HUES6 (cell line): ENCODE measurements at regions not wholly inside any gene's neighbourhood (a gene's known extent, or its start where the extent isn't known, plus 50 kb on each side); places are given as distances from the start of the nearest gene placed in this dataset.

Experiments used
- H3K27ac ChIP-seq: 2 replicates; pipeline ENCODE4 v1.7.0; 2013; ENCODE audit warnings: low read depth, mild to moderate bottlenecking, low read length, inconsistent platforms
- H3K27me3 ChIP-seq: 2 replicates; pipeline ENCODE4 v1.6.1; 2013; ENCODE audit warnings: low read length; ENCODE audit not compliant: control insufficient read depth, insufficient read depth
- H3K36me3 ChIP-seq: 2 replicates; pipeline ENCODE4 v1.6.1; 2013; ENCODE audit warnings: low read length; ENCODE audit not compliant: control insufficient read depth, insufficient read depth
- H3K4me1 ChIP-seq: 2 replicates; pipeline ENCODE4 v1.6.1; 2013; ENCODE audit warnings: low read length; ENCODE audit not compliant: control insufficient read depth, insufficient read depth
- H3K4me3 ChIP-seq: 2 replicates; pipeline ENCODE4 v1.5.1; 2013; ENCODE audit warnings: low read depth, low read length
- H3K9ac ChIP-seq: one replicate; pipeline ENCODE4 v1.6.1; 2013; ENCODE audit warnings: mild to moderate bottlenecking, low read length
- H3K9me3 ChIP-seq: 2 replicates; pipeline ENCODE4 v1.6.1; 2013; ENCODE audit warnings: low read depth, low read length; ENCODE audit not compliant: control insufficient read depth, insufficient read depth

DNA sequence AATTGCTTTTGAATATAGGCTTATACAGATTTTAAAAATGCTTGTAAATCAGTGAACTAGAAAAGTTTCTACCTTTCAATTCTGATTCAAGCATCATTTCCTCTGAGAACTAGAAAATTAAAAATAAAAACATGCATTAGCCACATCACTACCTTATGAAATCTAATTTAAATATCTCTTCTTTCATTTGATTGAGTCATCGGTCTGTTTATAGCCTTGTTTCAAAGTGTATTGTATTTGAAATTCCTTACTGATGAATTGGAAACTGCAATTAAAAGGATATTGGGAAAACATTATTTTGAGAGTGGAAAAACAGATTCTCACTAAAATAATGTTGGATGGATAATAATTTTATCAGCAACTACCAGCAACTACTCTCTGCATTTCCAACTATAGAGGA, 717.7 kb upstream of the FAM98A start:
- Histone ChIP-seq H3K9me3 (no peaks in the 10 kb centered on the region), H3K36me3 (no peaks in the 10 kb centered on the region), H3K27ac (no peak overlapping the region), H3K27me3 (no peaks in the 10 kb centered on the region), H3K4me3 (no peak overlapping the region), H3K9ac (no peak overlapping the region), H3K4me1 (no peaks in the 10 kb centered on the region)

DNA sequence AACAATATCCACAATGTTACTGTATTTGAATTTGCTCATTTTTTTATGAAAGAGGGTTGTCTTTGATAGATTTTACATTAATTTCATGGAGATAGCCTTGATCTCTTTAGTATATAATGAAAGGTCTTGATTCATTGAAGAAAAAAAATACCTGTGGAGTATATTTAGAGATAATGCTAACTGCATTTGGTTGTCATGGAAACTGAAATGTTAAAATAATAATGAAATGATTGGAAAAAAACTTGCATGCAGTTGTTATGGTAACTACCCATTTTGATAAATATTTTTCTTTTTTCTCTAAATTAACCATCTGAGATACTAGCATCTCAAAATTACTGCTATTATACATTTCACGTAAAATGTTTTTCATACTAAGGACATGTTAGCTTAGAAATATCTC, 712.7 kb upstream of the FAM98A start:
- H3K9me3 ChIP-seq: no peaks in the 10 kb centered on the region
- no peak overlapping the region for H3K4me3 ChIP-seq
- no peak overlapping the region for H3K9ac ChIP-seq
- H3K27me3 ChIP-seq: no peaks in the 10 kb centered on the region
- no peaks in the 10 kb centered on the region for H3K4me1 ChIP-seq
- no peak overlapping the region for H3K27ac ChIP-seq
- no peaks in the 10 kb centered on the region for H3K36me3 ChIP-seq

DNA sequence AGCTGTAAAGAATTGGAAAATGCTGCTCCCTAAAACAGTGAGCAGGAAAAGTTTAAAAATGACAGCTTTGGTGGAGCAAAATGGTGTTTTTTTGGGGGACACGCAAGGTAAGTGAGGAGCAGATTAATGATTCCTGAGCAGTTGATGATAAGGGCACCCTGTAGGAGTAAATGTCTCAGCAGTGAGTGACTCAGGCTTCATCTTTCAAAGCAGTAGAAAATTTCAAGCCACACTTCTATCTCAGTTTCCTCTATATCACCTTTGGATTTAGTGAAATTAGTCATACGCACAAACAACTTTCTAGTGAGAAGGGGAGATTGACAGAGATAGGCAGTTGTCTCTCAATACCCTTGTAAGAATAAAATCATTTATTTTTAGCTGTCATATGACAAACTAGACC, 709.0 kb upstream of the FAM98A start:
- Histone ChIP-seq H3K9ac (no peak overlapping the region), H3K27me3 (no peaks in the 10 kb centered on the region), H3K27ac (no peak overlapping the region), H3K9me3 (no peaks in the 10 kb centered on the region), H3K36me3 (no peaks in the 10 kb centered on the region), H3K4me3 (no peak overlapping the region), H3K4me1 (no peaks in the 10 kb centered on the region)

DNA sequence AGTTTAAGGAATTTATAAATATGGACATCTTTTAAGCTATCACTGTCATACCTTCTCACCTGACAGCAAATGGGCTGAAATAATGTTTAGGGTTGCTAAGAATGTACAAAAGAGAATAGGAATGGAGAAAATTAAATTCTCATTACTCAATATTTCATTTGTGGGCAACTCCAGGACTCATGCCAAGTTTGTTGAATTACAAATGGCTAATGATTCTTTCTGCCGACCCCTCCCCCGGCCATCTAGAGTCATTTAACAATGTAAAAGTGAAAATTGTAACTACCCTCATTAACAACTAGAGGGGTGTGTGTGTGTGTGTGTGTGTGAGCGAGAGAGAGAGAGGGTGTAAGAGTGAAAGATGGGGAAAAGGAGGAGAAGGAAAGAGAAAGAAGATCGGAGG, 708.5 kb upstream of the FAM98A start:
- H3K27ac ChIP-seq: no peak overlapping the region
- H3K4me3 ChIP-seq: no peak overlapping the region
- no peaks in the 10 kb centered on the region for H3K9me3 ChIP-seq
- no peaks in the 10 kb centered on the region for H3K27me3 ChIP-seq
- H3K9ac ChIP-seq: no peak overlapping the region
- no peaks in the 10 kb centered on the region for H3K4me1 ChIP-seq
- H3K36me3 ChIP-seq: no peaks in the 10 kb centered on the region

DNA sequence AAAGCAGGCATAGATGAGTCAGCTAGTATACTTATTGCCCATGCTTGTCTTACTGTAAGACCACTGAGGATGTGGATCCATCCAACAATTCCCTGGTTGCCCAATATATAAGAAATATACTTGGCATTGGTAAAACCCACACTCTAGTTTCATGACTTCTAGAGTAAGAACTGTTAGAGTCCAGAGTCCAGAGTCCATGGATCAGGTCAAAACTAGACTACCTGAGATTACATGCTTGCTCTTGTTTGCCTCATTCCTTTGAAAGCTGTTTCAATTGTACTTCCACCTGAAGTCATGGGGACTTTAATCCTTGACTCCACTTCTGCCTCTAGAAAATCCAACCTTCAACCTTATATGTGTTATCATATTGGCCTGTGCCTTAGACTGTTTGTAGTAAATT, 707.6 kb upstream of the FAM98A start:
- Histone ChIP-seq H3K36me3 (no peaks in the 10 kb centered on the region), H3K4me1 (no peaks in the 10 kb centered on the region), H3K9ac (no peak overlapping the region), H3K27ac (no peak overlapping the region), H3K9me3 (no peaks in the 10 kb centered on the region), H3K27me3 (no peaks in the 10 kb centered on the region), H3K4me3 (no peak overlapping the region)

DNA sequence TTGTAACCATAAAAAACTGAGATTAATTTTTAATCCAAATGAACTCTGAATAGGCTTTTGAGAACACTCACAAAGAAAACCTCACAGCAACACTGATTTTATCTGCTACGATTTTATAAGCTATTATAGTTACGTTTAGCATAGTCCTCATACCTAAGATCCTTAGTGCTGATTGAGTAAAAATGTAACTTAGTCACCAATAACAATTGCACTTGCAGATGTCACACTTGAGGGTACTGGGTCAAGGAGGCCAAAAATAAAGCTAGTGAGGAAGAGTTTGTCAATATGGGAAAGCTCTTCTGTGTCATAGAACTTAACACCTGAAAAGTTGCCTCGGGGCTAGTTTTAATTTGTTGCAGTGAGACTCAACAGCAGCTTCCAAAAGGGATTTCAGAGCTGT, 706.5 kb upstream of the FAM98A start:
- Histone ChIP-seq H3K4me3 (no peak overlapping the region), H3K36me3 (no peaks in the 10 kb centered on the region), H3K27ac (no peak overlapping the region), H3K9me3 (no peaks in the 10 kb centered on the region), H3K9ac (no peak overlapping the region), H3K4me1 (no peaks in the 10 kb centered on the region), H3K27me3 (no peaks in the 10 kb centered on the region)

DNA sequence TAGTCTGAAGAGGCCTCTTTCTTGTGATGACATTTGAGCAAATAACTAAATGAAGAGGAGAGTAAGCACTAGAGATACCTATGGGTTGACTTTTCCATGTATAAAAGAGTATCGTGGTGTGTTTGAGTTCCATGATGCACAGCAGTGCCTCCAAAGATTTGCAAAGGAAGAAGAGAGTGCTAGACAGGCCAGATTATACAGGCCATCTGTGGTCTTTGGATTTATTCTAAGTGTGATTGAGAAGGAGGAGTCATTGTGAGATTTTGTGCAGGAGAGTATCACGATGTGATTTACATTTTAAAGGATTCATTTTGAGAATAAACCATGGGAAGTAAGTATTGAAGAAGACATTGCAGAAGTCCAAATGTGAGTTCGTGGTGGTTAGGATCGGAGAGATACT, 695.9 kb upstream of the FAM98A start:
- H3K4me3 ChIP-seq: no peak overlapping the region
- no peak overlapping the region for H3K27ac ChIP-seq
- no peaks in the 10 kb centered on the region for H3K4me1 ChIP-seq
- H3K9ac ChIP-seq: no peak overlapping the region
- no peaks in the 10 kb centered on the region for H3K27me3 ChIP-seq
- H3K9me3 ChIP-seq: no peaks in the 10 kb centered on the region
- H3K36me3 ChIP-seq: no peaks in the 10 kb centered on the region

DNA sequence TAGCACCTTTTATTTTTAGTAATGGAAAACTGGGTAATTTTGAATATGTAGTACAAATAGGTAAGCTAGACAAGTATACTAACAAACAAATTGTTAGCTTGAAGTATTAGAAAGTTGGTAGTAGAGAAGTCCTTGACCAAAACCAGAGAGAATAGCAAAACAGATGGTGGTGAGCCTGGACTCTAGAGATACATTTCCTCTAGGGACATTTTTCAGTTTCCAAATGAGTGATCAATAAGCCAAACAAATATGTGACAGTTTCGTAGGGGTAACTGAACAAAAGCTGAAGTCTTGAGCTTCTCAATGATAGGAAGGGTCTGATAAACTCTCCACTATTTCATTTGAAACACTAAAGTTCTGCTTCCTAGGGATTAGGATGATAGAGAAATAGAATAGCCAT, 692.0 kb upstream of the FAM98A start:
- Histone ChIP-seq H3K4me1 (no peaks in the 10 kb centered on the region), H3K27ac (no peak overlapping the region), H3K9me3 (no peaks in the 10 kb centered on the region), H3K4me3 (no peak overlapping the region), H3K27me3 (no peaks in the 10 kb centered on the region), H3K36me3 (no peaks in the 10 kb centered on the region), H3K9ac (no peak overlapping the region)

DNA sequence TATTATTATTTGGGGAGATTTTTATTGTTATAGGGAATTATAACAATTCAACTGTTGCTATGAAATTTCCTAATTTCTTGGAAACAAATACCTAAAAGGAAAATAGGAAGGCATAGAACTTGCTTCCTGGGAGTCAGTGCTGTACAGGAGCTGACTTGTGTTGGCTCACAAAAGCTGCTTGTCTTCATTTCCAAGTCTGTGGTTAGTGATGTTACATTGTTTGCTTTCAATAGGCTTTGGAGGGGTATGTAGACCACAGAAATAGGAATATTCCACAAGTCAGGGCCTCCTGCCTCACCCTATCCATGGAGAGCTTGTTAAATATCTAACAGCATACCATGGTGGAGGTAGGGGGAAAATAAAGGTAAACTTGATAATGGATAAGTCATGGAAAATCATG, 688.9 kb upstream of the FAM98A start:
- no peaks in the 10 kb centered on the region for H3K4me1 ChIP-seq
- no peaks in the 10 kb centered on the region for H3K27me3 ChIP-seq
- no peaks in the 10 kb centered on the region for H3K36me3 ChIP-seq
- no peak overlapping the region for H3K4me3 ChIP-seq
- no peaks in the 10 kb centered on the region for H3K9me3 ChIP-seq
- no peak overlapping the region for H3K9ac ChIP-seq
- H3K27ac ChIP-seq: no peak overlapping the region

DNA sequence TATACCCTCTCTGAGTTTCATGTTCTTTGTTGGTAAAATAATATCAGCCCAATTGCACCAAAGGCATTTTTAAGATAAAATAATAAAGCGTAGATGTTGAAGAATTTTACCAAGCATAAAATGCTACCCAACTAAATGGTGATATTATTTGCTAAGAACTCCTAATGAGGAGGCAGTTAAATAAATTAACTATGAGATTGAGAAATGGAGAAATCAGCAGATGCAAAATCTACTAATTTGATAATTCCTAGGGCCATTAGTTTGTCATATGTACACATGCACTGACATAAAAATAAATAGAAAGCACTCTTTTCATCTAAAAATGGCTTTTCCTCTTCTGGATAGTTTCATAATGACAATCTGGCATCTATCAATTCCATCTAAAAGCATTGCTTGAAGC, 681.5 kb upstream of the FAM98A start:
- H3K27me3 ChIP-seq: no peaks in the 10 kb centered on the region
- H3K9me3 ChIP-seq: peaks cover 12% of the 10 kb centered on the region
- no peak overlapping the region for H3K4me3 ChIP-seq
- no peaks in the 10 kb centered on the region for H3K36me3 ChIP-seq
- no peaks in the 10 kb centered on the region for H3K4me1 ChIP-seq
- no peak overlapping the region for H3K9ac ChIP-seq
- H3K27ac ChIP-seq: no peak overlapping the region

DNA sequence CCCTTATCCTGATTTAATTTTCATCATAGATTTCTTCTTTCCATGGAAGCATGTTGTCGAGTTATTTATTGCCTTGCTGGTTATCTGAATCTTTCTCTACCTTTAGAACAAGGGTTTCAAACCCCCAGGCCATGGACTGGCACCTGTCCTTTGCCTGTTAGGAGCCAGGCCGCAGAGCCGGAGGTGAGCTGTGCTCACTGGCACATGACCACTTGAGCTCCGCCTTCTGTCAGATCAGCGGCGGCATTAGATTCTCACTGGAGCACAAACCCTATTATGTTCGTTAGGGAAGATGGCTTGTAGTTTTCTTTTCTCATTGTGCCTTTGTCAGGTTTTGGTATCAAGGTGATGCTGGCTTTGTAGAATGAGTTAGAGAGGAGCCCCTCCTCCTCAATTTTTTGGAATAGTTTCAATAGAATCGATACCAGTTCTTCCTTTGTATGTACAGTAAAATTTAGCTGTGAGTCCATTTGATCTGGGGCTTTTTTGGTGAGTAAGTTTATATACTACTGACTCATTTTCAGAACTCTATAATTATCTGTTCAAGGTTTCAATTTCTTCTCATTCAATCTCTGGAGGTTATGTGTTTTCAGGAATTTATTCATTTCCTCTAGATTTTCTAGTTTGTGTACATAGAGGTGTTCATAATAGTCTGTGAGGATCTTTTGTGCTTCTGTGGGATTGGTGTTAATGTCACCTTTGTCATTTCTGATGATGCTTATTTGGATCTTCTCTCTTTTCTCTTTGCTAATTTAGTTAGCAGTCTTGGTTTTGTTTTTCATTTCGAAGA, 668.0 kb upstream of the FAM98A start:
- H3K27ac ChIP-seq: no peak overlapping the region
- H3K9me3 ChIP-seq: no peaks in the 10 kb centered on the region
- no peaks in the 10 kb centered on the region for H3K27me3 ChIP-seq
- H3K4me3 ChIP-seq: no peak overlapping the region
- H3K36me3 ChIP-seq: no peaks in the 10 kb centered on the region
- H3K4me1 ChIP-seq: no peaks in the 10 kb centered on the region
- H3K9ac ChIP-seq: no peak overlapping the region

DNA sequence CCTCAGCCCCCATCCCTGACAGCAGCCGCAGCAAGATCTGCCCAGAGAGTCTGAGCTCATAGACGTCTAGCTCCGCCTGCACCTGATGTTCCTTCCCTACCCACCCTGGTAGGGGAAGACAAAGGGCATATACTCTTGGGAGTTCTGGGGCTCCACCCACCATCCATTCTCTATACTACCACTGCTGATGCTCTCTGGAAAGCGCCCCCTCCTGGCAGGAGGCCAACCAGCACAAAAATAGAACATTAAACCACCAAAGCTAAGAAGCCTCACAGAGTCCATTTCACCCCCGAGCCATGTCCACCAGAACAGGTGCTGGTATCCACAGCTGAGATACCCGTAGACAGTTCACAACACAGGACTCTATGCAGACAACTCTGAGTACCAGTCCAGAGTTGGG, 662.6 kb upstream of the FAM98A start:
- H3K27ac ChIP-seq: no peak overlapping the region
- no peak overlapping the region for H3K4me3 ChIP-seq
- H3K9ac ChIP-seq: no peak overlapping the region
- H3K9me3 ChIP-seq: no peaks in the 10 kb centered on the region; the same call in 1 of the 2 replicates
- H3K4me1 ChIP-seq: no peaks in the 10 kb centered on the region
- no peaks in the 10 kb centered on the region for H3K27me3 ChIP-seq
- no peaks in the 10 kb centered on the region for H3K36me3 ChIP-seq
